GM19240 (cell line): ENCODE measurements at regions not wholly inside any gene's neighbourhood (a gene's known extent, or its start where the extent isn't known, plus 50 kb on each side); places are given as distances from the start of the nearest gene placed in this dataset.
A peak's percentile ranks its signal among the peaks of the same experiment; 100 is the strongest.

ENCODE experiments used
- DNase-seq: peaks from one replicate; pipeline ENCODE4 v3.0.0; 2011; ENCODE audit warnings: low spot score; ENCODE audit not compliant: insufficient read length

- DNase-seq: no peak
These were observed 69.9 kb upstream of the WDR26 start for GRCh38 chr1:224504297-224505041.

- DNase-seq: no peak
These were observed 71.0 kb upstream of the WDR26 start for GRCh38 chr1:224505454-224506093.

GRCh38 chr1:224506141-224506814 lies 71.7 kb upstream of the WDR26 start:
- no peak for DNase-seq

GRCh38 chr1:224507771-224508523 lies 73.3 kb upstream of the WDR26 start:
- no peak for DNase-seq

- no peak for DNase-seq
These were observed 75.3 kb upstream of the WDR26 start for GRCh38 chr1:224509907-224510306.

GRCh38 chr1:224510880-224511645 lies 76.5 kb upstream of the WDR26 start:
- no peak for DNase-seq

GRCh38 chr1:224512600-224513151 lies 78.1 kb upstream of the WDR26 start:
- no peak for DNase-seq

GRCh38 chr1:224513383-224513782 lies 78.8 kb upstream of the WDR26 start:
- DNase-seq: no peak

- peak; percentile 84 for DNase-seq
These were observed 79.2 kb upstream of the WDR26 start for GRCh38 chr1:224513787-224514209.

GRCh38 chr1:224517171-224517570 lies 82.6 kb upstream of the WDR26 start:
- no peak for DNase-seq

- DNase-seq: no peak
These were observed 83.9 kb upstream of the WDR26 start for GRCh38 chr1:224518528-224518927.

- DNase-seq: no peak
These were observed 85.3 kb upstream of the WDR26 start for GRCh38 chr1:224519874-224520273.

- DNase-seq: no peak
These were observed 86.2 kb upstream of the WDR26 start for GRCh38 chr1:224520808-224521207.

GRCh38 chr1:224521904-224522734 lies 87.5 kb upstream of the WDR26 start:
- DNase-seq: no peak

GRCh38 chr1:224523676-224524075 lies 89.1 kb upstream of the WDR26 start:
- no peak for DNase-seq

GRCh38 chr1:224524679-224525078 lies 90.1 kb upstream of the WDR26 start:
- DNase-seq: no peak

- no peak for DNase-seq
These were observed 90.6 kb upstream of the CNIH3 start for GRCh38 chr1:224525411-224526040.

- no peak for DNase-seq
These were observed 89.3 kb upstream of the CNIH3 start for GRCh38 chr1:224526771-224527170.

- DNase-seq: no peak
These were observed 87.2 kb upstream of the CNIH3 start for GRCh38 chr1:224528900-224529299.
